HepG2 (cell line): ENCODE measurements at regions not wholly inside any gene's neighbourhood (a gene's known extent, or its start where the extent isn't known, plus 50 kb on each side); places are given as distances from the start of the nearest gene placed in this dataset.

Experiments
- ATAC-seq: fragments of 200-7000 bp; cut with Tn5 transposase; 3 replicates; pipeline ENCODE4 v1.9.1; 2020; ENCODE audit warnings: mild to moderate bottlenecking, moderate library complexity
- BruUV-seq: library from RNA; stranded (reverse); fragments of 400-500 nt; replicated peaks from 2 replicates; lab custom pipeline; 2021; lab: Mats Ljungman, UMichigan
- CTCF ChIA-PET: fragments of 300-600 bp; formaldehyde crosslinking; extraction: SDS; loops from one replicate; lab custom pipeline; 2021; ENCODE audit warnings: low total read pairs, inconsistent platforms, low intra/inter-chr PET ratio; lab: Yijun Ruan, JAX
- POLR2A ChIA-PET: fragments of 350-600 bp; sonication (Branson Sonifier 250); formaldehyde crosslinking; loops from one replicate; lab custom pipeline; 2020; ENCODE audit warnings: antibody characterized with exemption, inconsistent platforms; lab: Yijun Ruan, JAX
- DNase-seq: peaks from one replicate; pipeline ENCODE4 v3.0.0-alpha.2; 2015; ENCODE audit warnings: low spot score
- FAIRE-seq: peaks from 3 replicates; lab custom pipeline; 2011; peaks lifted over from hg19 to GRCh38; lab: Jason Lieb, UNC
- H2AFZ ChIP-seq: one replicate; pipeline ENCODE4 v1.6.1; 2011; ENCODE audit warnings: low read length, inconsistent platforms
- H3K27ac ChIP-seq: fragments of 300-600 bp; 3 replicates; pipeline ENCODE4 v1.8.0; 2011; ENCODE audit warnings: mixed run types, mild to moderate bottlenecking, mixed read lengths, low read length, inconsistent platforms; ENCODE audit not compliant: insufficient read depth; ENCODE audit errors: extremely low read length
- H3K27me3 ChIP-seq, 2 experiments: fragments of 200-600 bp in 1 of 2; 2 replicates in 1 of 2; 3 replicates in 1 of 2; pipeline versions ENCODE4 v1.6.0 to v1.8.0; 2011; ENCODE audit warnings: low read length in 2 of 2, mild to moderate bottlenecking in 2 of 2, moderate library complexity in 2 of 2, inconsistent platforms in 1 of 2; ENCODE audit not compliant: insufficient read depth in 2 of 2, control insufficient read depth in 1 of 2
- H3K36me3 ChIP-seq, 2 experiments: fragments of 200-600 bp in 1 of 2; replicated peaks in 1 of 2; 2 replicates in 1 of 2; 3 replicates in 1 of 2; pipeline versions ENCODE4 v1.5.1 to v1.8.0; 2011; ENCODE audit warnings: low read length in 2 of 2, inconsistent platforms in 1 of 2; ENCODE audit not compliant: insufficient read depth in 2 of 2, control insufficient read depth in 1 of 2
- H3K4me1 ChIP-seq: 2 replicates; pipeline ENCODE4 v1.5.1; 2012; ENCODE audit warnings: low read length, inconsistent platforms; ENCODE audit not compliant: insufficient read depth
- H3K4me2 ChIP-seq: 2 replicates; pipeline ENCODE4 v1.6.0; 2011; ENCODE audit warnings: low read depth, low read length, inconsistent platforms
- H3K4me3 ChIP-seq, 3 experiments: fragments of 200-600 bp in 1 of 3; sonication (generic), shearing (Covaris generic) in 1 of 3; replicated peaks in 1 of 3; 2 replicates each; pipeline ENCODE4 v1.5.1; 2011 to 2016; ENCODE audit warnings: low read length in 3 of 3, inconsistent platforms in 2 of 3, low read depth in 2 of 3, mild to moderate bottlenecking in 2 of 3, control low read depth in 1 of 3, mixed read lengths in 1 of 3; ENCODE audit not compliant: insufficient read depth in 1 of 3
- H3K79me2 ChIP-seq: one replicate; pipeline ENCODE4 v1.6.1; 2011; ENCODE audit warnings: low read length, inconsistent platforms; ENCODE audit not compliant: insufficient read depth
- H3K9ac ChIP-seq: 2 replicates; pipeline ENCODE4 v1.6.0; 2011; ENCODE audit warnings: mild to moderate bottlenecking, low read depth, low read length, inconsistent platforms; ENCODE audit not compliant: insufficient read depth
- H3K9me3 ChIP-seq: 2 replicates; pipeline ENCODE4 v1.5.1; 2012; ENCODE audit warnings: mild to moderate bottlenecking, low read length
- H4K20me1 ChIP-seq: 2 replicates; pipeline ENCODE4 v1.6.0; 2011; ENCODE audit warnings: inconsistent platforms, mild to moderate bottlenecking, low read length, moderate library complexity; ENCODE audit not compliant: insufficient read depth
- HNF4G ChIP-seq, 2 experiments: sonication (generic) in 1 of 2; formaldehyde crosslinking in 1 of 2; IDR thresholded peaks; 2 replicates each; pipeline versions ENCODE4 v1.4.0 to v1.6.1; 2011 to 2020; ENCODE audit warnings: borderline replicate concordance in 2 of 2, low read depth in 2 of 2, mild to moderate bottlenecking in 2 of 2, low read length in 1 of 2, missing genetic modification reagents in 1 of 2, moderate library complexity in 1 of 2
- SMAD9 ChIP-seq: sonication (generic); formaldehyde crosslinking; IDR thresholded peaks from 2 replicates; pipeline ENCODE4 v1.5.1; 2020; ENCODE audit warnings: mild to moderate bottlenecking, missing genetic modification reagents
- SNRNP70 ChIP-seq: fragments of 200-400 bp; formaldehyde crosslinking; IDR thresholded peaks from 2 replicates; pipeline ENCODE4 v1.6.1; 2017; ENCODE audit warnings: mild to moderate bottlenecking, low read depth, low read length, moderate library complexity
- ZNF644 ChIP-seq: IDR thresholded peaks from 2 replicates; pipeline ENCODE4 v1.6.1; 2016; ENCODE audit warnings: low read depth
- ZNF737 ChIP-seq: sonication (generic); formaldehyde crosslinking; IDR thresholded peaks from 2 replicates; pipeline ENCODE4 v1.5.0; 2020; ENCODE audit warnings: missing genetic modification reagents, mild to moderate bottlenecking, borderline replicate concordance
- ZNF839 ChIP-seq: sonication (generic); formaldehyde crosslinking; IDR thresholded peaks from 2 replicates; pipeline ENCODE4 v1.4.0; 2020; ENCODE audit warnings: missing genetic modification reagents, mild to moderate bottlenecking, borderline replicate concordance
- WGBS: methylation state at CpG from one replicate; pipeline ENCODE4 v1.1.6; 2017; ENCODE audit warnings: low lambda C conversion rate; 5-methylcytosine and 5-hydroxymethylcytosine counted together
- in situ Hi-C: cut with HindIII; loops from 2 replicates; pipeline ENCODE4 v1.10.0; 2017; ENCODE audit warnings: low pct_unique_long_range_greater_than_20kb; ENCODE audit not compliant: extremely low pct_ligation_motif_present
- intact Hi-C: fragments of 100-400 bp; cut with micrococcal nuclease; formaldehyde crosslinking; loops from one replicate; pipeline ENCODE4 v1.10.0; 2022; ENCODE audit not compliant: unreplicated experiment
- TF ChIP-seq, protein P1 (sequence below): sonication (generic); formaldehyde crosslinking; IDR thresholded peaks from 2 replicates; pipeline ENCODE4 v1.5.1; 2020; ENCODE audit warnings: mild to moderate bottlenecking, missing genetic modification reagents, borderline replicate concordance
- TF ChIP-seq, protein P2 (sequence below): sonication (generic); formaldehyde crosslinking; IDR thresholded peaks from 2 replicates; pipeline ENCODE4 v1.8.1; 2023; ENCODE audit warnings: missing genetic modification reagents, mild to moderate bottlenecking, borderline replicate concordance
- TF ChIP-seq, protein P3 (sequence below): sonication (generic); formaldehyde crosslinking; IDR thresholded peaks from 2 replicates; pipeline ENCODE4 v1.8.1; 2022; ENCODE audit warnings: mild to moderate bottlenecking, missing genetic modification reagents
- TF ChIP-seq, protein P4 (sequence below): sonication (generic); formaldehyde crosslinking; IDR thresholded peaks from 2 replicates; pipeline ENCODE4 v1.8.0; 2022; ENCODE audit warnings: missing genetic modification reagents, mild to moderate bottlenecking, borderline replicate concordance

DNA sequence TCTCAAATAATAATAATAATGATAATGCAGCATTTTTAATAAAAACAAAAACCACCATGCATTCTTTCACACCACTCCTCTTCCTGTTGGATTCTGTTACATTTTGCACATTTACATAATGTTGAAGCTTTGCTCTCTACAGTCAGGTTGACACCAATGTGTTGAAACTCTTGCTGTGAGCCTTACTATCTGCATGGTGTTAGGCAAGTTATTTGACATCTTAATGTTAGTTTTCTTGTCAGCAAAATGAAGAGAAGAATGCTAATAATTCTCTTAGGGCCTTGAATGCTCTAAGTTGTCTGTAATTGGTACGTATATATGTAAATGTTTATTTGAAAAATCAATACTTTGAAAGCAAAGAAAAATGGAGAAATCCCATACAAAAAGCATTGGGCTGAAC, 525.5 kb upstream of the PTGER4 start (continued):
- TF ChIP-seq, protein P1, sequence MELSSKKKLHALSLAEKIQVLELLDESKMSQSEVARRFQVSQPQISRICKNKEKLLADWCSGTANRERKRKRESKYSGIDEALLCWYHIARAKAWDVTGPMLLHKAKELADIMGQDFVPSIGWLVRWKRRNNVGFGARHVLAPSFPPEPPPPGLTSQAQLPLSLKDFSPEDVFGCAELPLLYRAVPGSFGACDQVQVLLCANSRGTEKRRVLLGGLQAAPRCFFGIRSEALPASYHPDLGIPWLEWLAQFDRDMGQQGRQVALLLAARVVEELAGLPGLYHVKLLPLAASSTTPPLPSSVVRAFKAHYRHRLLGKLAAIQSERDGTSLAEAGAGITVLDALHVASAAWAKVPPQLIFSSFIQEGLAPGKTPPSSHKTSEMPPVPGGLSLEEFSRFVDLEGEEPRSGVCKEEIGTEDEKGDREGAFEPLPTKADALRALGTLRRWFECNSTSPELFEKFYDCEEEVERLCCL, result no peak
- TF ChIP-seq SMAD9 (CRISPR knock-in tag) (no peak), ZNF644 (CRISPR knock-in tag) (no peak)

DNA sequence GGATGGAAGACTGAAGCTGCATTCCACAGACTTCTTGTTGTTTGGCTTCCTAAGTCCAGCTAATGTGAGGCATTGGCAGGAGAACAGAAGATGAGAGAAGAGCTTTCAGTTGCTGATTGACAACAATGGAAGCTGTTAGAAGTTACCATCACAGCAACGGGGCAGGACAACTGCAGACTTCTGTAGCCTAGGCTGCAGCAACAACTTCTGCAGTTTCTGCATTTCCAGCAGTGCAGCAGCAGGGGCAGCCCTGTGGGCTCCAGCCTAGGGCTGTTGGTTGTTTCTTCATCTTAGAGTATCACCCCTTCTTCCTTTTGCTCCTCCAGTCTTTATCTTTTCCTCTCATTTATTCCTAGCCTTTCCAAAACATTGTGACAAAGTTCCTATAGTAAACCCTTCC, 528.8 kb upstream of the PTGER4 start:
- ATAC-seq, result no peak
- Histone ChIP-seq H3K9ac (no peak overlapping the region), H3K4me3 (no peak overlapping the region), H3K4me2 (no peak overlapping the region), H3K36me3 (no peaks in the 10 kb centered on the region), H3K4me1 (no peaks in the 10 kb centered on the region)
- in situ Hi-C loops (no loop called here), intact Hi-C loops (no loop called here)
- POLR2A ChIA-PET, result no interaction called here
- no peak for FAIRE-seq
- BruUV-seq, result no TSS peak
- TF ChIP-seq, protein P2, sequence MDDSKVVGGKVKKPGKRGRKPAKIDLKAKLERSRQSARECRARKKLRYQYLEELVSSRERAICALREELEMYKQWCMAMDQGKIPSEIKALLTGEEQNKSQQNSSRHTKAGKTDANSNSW (CRISPR knock-in tag), result no peak
- TF ChIP-seq SNRNP70, result no peak
- TF ChIP-seq HNF4G (IDR thresholded peaks at IDR 0.05; ENCODE audit: borderline replicate concordance, low read depth, low read length), result no peak
- TF ChIP-seq HNF4G (CRISPR knock-in tag; IDR thresholded peaks at IDR 0.05; ENCODE audit: borderline replicate concordance, low read depth), result no peak
- TF ChIP-seq, protein P3, sequence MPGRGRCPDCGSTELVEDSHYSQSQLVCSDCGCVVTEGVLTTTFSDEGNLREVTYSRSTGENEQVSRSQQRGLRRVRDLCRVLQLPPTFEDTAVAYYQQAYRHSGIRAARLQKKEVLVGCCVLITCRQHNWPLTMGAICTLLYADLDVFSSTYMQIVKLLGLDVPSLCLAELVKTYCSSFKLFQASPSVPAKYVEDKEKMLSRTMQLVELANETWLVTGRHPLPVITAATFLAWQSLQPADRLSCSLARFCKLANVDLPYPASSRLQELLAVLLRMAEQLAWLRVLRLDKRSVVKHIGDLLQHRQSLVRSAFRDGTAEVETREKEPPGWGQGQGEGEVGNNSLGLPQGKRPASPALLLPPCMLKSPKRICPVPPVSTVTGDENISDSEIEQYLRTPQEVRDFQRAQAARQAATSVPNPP (CRISPR knock-in tag), result no peak
- TF ChIP-seq ZNF839 (CRISPR knock-in tag), result no peak
- no peak for TF ChIP-seq ZNF737 (CRISPR knock-in tag)
- TF ChIP-seq, protein P4, sequence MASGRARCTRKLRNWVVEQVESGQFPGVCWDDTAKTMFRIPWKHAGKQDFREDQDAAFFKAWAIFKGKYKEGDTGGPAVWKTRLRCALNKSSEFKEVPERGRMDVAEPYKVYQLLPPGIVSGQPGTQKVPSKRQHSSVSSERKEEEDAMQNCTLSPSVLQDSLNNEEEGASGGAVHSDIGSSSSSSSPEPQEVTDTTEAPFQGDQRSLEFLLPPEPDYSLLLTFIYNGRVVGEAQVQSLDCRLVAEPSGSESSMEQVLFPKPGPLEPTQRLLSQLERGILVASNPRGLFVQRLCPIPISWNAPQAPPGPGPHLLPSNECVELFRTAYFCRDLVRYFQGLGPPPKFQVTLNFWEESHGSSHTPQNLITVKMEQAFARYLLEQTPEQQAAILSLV (CRISPR knock-in tag), result no peak
- TF ChIP-seq, all 625 proteins: peak for 0
- DNase-seq, result no peak
- H3K27me3 ChIP-seq, result no peaks in the 10 kb centered on the region
- H2AFZ ChIP-seq, result no peak overlapping the region
- no peaks in the 10 kb centered on the region for H3K79me2 ChIP-seq
- no peak overlapping the region for H3K27ac ChIP-seq
- CTCF ChIA-PET, result no interaction called here
- WGBS, result 0% methylated on average over 1 of the region's 1 CpG
- peaks cover 24% of the 10 kb centered on the region; the same call in 1 of the 2 replicates for H3K9me3 ChIP-seq
- H4K20me1 ChIP-seq, result no peaks in the 10 kb centered on the region
